GM23248 (cell line): ENCODE measurements at regions not wholly inside any gene's neighbourhood (a gene's known extent, or its start where the extent isn't known, plus 50 kb on each side); places are given as distances from the start of the nearest gene placed in this dataset.

Experiments used
- EZH2 ChIP-seq: fragments of 200-600 bp; sonication (generic); IDR thresholded peaks from 2 replicates; pipeline ENCODE4 v1.6.1; 2018; ENCODE audit warnings: antibody characterized with exemption, mild to moderate bottlenecking; ENCODE audit not compliant: insufficient read depth, poor library complexity, severe bottlenecking
- EZH2phosphoT487 ChIP-seq: fragments of 200-600 bp; sonication (generic); IDR thresholded peaks from 2 replicates; pipeline ENCODE4 v1.6.1; 2018; ENCODE audit warnings: antibody characterized with exemption, moderate library complexity, mild to moderate bottlenecking, low read depth; ENCODE audit not compliant: insufficient read depth

- TF ChIP-seq EZH2: no peak
- TF ChIP-seq EZH2phosphoT487: no peak
Observed at GRCh38 chr2:22359071-22359672, 1025.8 kb upstream of the KLHL29 start.
